ENCODE measurements at regions not wholly inside any gene's neighbourhood (a gene's known extent, or its start where the extent isn't known, plus 50 kb on each side); places are given as distances from the start of the nearest gene placed in this dataset.

- TF ChIP-seq CTCF (tag by site-specific recombination; IDR thresholded peaks at IDR 0.05) = no peak
- no peak for TF ChIP-seq ZNF362 (tag by site-specific recombination; IDR thresholded peaks at IDR 0.05)
- no peak for TF ChIP-seq ZNF423 (tag by site-specific recombination; IDR thresholded peaks at IDR 0.05)
- no peak for TF ChIP-seq ZNF488 (tag by site-specific recombination; IDR thresholded peaks at IDR 0.05)
- TF ChIP-seq ZNF391 (tag by site-specific recombination; IDR thresholded peaks at IDR 0.05; ENCODE audit: borderline replicate concordance, low read depth) = no peak
- TF ChIP-seq KLF8 (tag by site-specific recombination; IDR thresholded peaks at IDR 0.05) = no peak
- no peak for TF ChIP-seq ZNF561 (tag by site-specific recombination; IDR thresholded peaks at IDR 0.05; ENCODE audit: borderline replicate concordance)
- no peak for TF ChIP-seq ZNF324 (tag by site-specific recombination; IDR thresholded peaks at IDR 0.05)
These were observed 111.7 kb upstream of the CD93 start for GRCh38 chr20:23197836-23198235.
